Amniotic stem cell (primary cell): ENCODE measurements at regions not wholly inside any gene's neighbourhood (a gene's known extent, or its start where the extent isn't known, plus 50 kb on each side); places are given as distances from the start of the nearest gene placed in this dataset.
"Not testable (repeated sequence)": the region's sequence is repeated elsewhere in the genome, so short reads cannot be mapped to it uniquely, and the experiment has no call there.

Source experiments
- DNase-seq: peaks from one replicate; lab custom pipeline; 2025; lab: John Stamatoyannopoulos, UW

GRCh38 chr13:79607895-79608294, 126.9 kb downstream of the NDFIP2 start:
- not testable (repeated sequence) for DNase-seq
